Endothelial cell of umbilical vein (primary cell): ENCODE measurements at regions not wholly inside any gene's neighbourhood (a gene's known extent, or its start where the extent isn't known, plus 50 kb on each side); places are given as distances from the start of the nearest gene placed in this dataset.

Source experiments
- BruUV-seq: library from RNA; stranded (reverse); fragments of 400-500 nt; replicated peaks from 2 replicates; lab custom pipeline; 2021; lab: Mats Ljungman, UMichigan
- CTCF ChIA-PET: fragments of 300-600, 350-600 bp; sonication (Branson Sonifier 250); formaldehyde crosslinking; loops from one replicate; lab custom pipeline; 2021; ENCODE audit warnings: antibody characterized with exemption, inconsistent platforms; lab: Charles Lee
- POLR2A ChIA-PET: fragments of 300-600, 350-600 bp; sonication (Branson Sonifier 250); formaldehyde crosslinking; loops from one replicate; lab custom pipeline; 2021; ENCODE audit warnings: antibody characterized with exemption, inconsistent platforms; lab: Charles Lee
- DNase-seq: peaks from one replicate; pipeline ENCODE4 v3.0.0-alpha.2; 2011; ENCODE audit warnings: low read depth, low spot score
- FAIRE-seq: peaks from 2 replicates; lab custom pipeline; 2011; peaks lifted over from hg19 to GRCh38; lab: Jason Lieb, UNC
- H2AFZ ChIP-seq: 2 replicates; pipeline ENCODE4 v1.6.0; 2012; ENCODE audit warnings: low read depth, low read length, control low read depth, inconsistent platforms
- H3K27ac ChIP-seq: 2 replicates; pipeline ENCODE4 v1.5.1; 2011; ENCODE audit warnings: low read depth, mild to moderate bottlenecking, control low read depth, low read length, moderate library complexity; ENCODE audit not compliant: insufficient read depth
- H3K27me3 ChIP-seq, 2 experiments: 2 replicates each; pipeline versions ENCODE4 v1.6.0 to v1.6.1; 2011; ENCODE audit warnings: low read length in 2 of 2, mixed read lengths in 1 of 2; ENCODE audit not compliant: control insufficient read depth in 2 of 2, insufficient read depth in 2 of 2
- H3K36me3 ChIP-seq, 2 experiments: 2 replicates in 1 of 2; 3 replicates in 1 of 2; pipeline ENCODE4 v1.5.1; 2011; ENCODE audit warnings: low read length in 2 of 2, mild to moderate bottlenecking in 1 of 2, moderate library complexity in 1 of 2; ENCODE audit not compliant: control insufficient read depth in 2 of 2, insufficient read depth in 2 of 2; ENCODE audit errors: extremely low read depth in 1 of 2
- H3K4me1 ChIP-seq: 3 replicates; pipeline ENCODE4 v1.5.1; 2011; ENCODE audit warnings: mild to moderate bottlenecking, low read length; ENCODE audit not compliant: control insufficient read depth, insufficient read depth; ENCODE audit errors: extremely low read depth
- H3K4me2 ChIP-seq: 2 replicates; pipeline ENCODE4 v1.6.1; 2011; ENCODE audit warnings: low read length, control low read depth, mixed read lengths; ENCODE audit not compliant: insufficient read depth
- H3K4me3 ChIP-seq, 3 experiments: fragments of 200-600 bp in 1 of 3; sonication (generic), shearing (Covaris generic) in 1 of 3; replicated peaks in 1 of 3; 2 replicates each; pipeline ENCODE4 v1.5.1; 2011 to 2016; ENCODE audit warnings: control low read depth in 3 of 3, low read length in 3 of 3, mild to moderate bottlenecking in 2 of 3, inconsistent platforms in 1 of 3, low read depth in 1 of 3, moderate library complexity in 1 of 3; ENCODE audit not compliant: insufficient read depth in 1 of 3
- H3K79me2 ChIP-seq: 2 replicates; pipeline ENCODE4 v1.6.0; 2012; ENCODE audit warnings: low read length, inconsistent platforms; ENCODE audit not compliant: control insufficient read depth, insufficient read depth
- H3K9ac ChIP-seq: replicated peaks from 2 replicates; pipeline ENCODE3; 2011; ENCODE audit warnings: low read length, control low read depth; ENCODE audit not compliant: insufficient read depth; ENCODE audit errors: extremely low read depth
- H3K9me1 ChIP-seq: replicated peaks from 3 replicates; pipeline ENCODE4 v1.6.0; 2011; ENCODE audit warnings: mild to moderate bottlenecking, low read length; ENCODE audit not compliant: control insufficient read depth, insufficient read depth; ENCODE audit errors: extremely low read depth
- H3K9me3 ChIP-seq: replicated peaks from 2 replicates; pipeline ENCODE4 v1.5.1; 2012; ENCODE audit warnings: low read length, inconsistent platforms; ENCODE audit not compliant: control insufficient read depth, insufficient read depth
- H4K20me1 ChIP-seq: replicated peaks from 2 replicates; pipeline ENCODE3; 2011; ENCODE audit warnings: mild to moderate bottlenecking, low read length; ENCODE audit not compliant: control insufficient read depth, insufficient read depth; ENCODE audit errors: extremely low read depth
- CTCF ChIP-seq, 2 donors: IDR thresholded peaks; 1 replicate in 1 of 2; 2 replicates in 1 of 2; pipeline ENCODE4 v1.5.1; 2011; ENCODE audit warnings: low read length in 2 of 2, mild to moderate bottlenecking in 2 of 2, moderate library complexity in 2 of 2, control low read depth in 1 of 2, inconsistent platforms in 1 of 2, low read depth in 1 of 2; ENCODE audit not compliant: insufficient read depth in 1 of 2; ENCODE audit errors: extremely low read depth in 1 of 2
- EZH2 ChIP-seq: IDR thresholded peaks from 2 replicates; pipeline ENCODE4 v1.6.1; 2012; ENCODE audit warnings: borderline replicate concordance, low read depth, mild to moderate bottlenecking, moderate library complexity, low read length, inconsistent platforms; ENCODE audit not compliant: severe bottlenecking
- FOS ChIP-seq: IDR thresholded peaks from 2 replicates; pipeline ENCODE4 v1.6.1; 2011; ENCODE audit warnings: mild to moderate bottlenecking, low read length, moderate library complexity, borderline replicate concordance; ENCODE audit not compliant: insufficient read depth
- GATA2 ChIP-seq: IDR thresholded peaks from 2 replicates; pipeline ENCODE4 v1.7.0; 2011; ENCODE audit warnings: low read depth, mild to moderate bottlenecking, moderate library complexity, mixed read lengths, low read length; ENCODE audit not compliant: insufficient read length, insufficient read depth
- JUN ChIP-seq: IDR thresholded peaks from 2 replicates; pipeline ENCODE4 v1.6.1; 2011; ENCODE audit warnings: borderline replicate concordance, low read depth; ENCODE audit not compliant: insufficient read length, insufficient read depth
- MAX ChIP-seq: IDR thresholded peaks from 2 replicates; pipeline ENCODE4 v1.6.1; 2011; ENCODE audit not compliant: insufficient read depth, insufficient read length
- MYC ChIP-seq: IDR thresholded peaks from one replicate; pipeline ENCODE4 v1.6.1; 2011; ENCODE audit warnings: mild to moderate bottlenecking, low read depth, low read length
- POLR2A ChIP-seq: IDR thresholded peaks from 2 replicates; pipeline ENCODE4 v1.6.1; 2012; ENCODE audit warnings: low read depth, mild to moderate bottlenecking, control low read depth, low read length
- POLR2AphosphoS5 ChIP-seq: IDR thresholded peaks from 2 replicates; pipeline ENCODE4 v1.6.1; 2012; ENCODE audit warnings: low read depth, mild to moderate bottlenecking, control low read depth, low read length, moderate library complexity; ENCODE audit not compliant: insufficient read depth
- dilution Hi-C: fragments of 300-500 bp; cut with MboI; formaldehyde crosslinking; loops from one replicate; pipeline ENCODE4 v1.15.0; 2019; ENCODE audit warnings: low sequenced_read_pairs; ENCODE audit not compliant: extremely low pct_ligation_motif_present
- intact Hi-C: fragments of 100-400 bp; cut with micrococcal nuclease; formaldehyde crosslinking; loops from one replicate; pipeline ENCODE4 v1.10.0; 2022

GRCh38 chr4:160824481-160824880 is 1339.3 kb downstream of the FSTL5 start:
- Histone ChIP-seq H3K9me1 (no peaks in the 10 kb centered on the region), H3K27ac (no peak overlapping the region), H3K36me3 (no peaks in the 10 kb centered on the region), H4K20me1 (no peaks in the 10 kb centered on the region), H3K27me3 (no peaks in the 10 kb centered on the region), H3K9me3 (no peaks in the 10 kb centered on the region), H2AFZ (no peak overlapping the region), H3K9ac (no peak overlapping the region), H3K79me2 (no peaks in the 10 kb centered on the region), H3K4me2 (no peak overlapping the region), H3K4me3 (no peak overlapping the region), H3K4me1 (no peaks in the 10 kb centered on the region)
- ChIA-PET POLR2A (no interaction called here), CTCF (no interaction called here)
- DNase-seq (no peak), FAIRE-seq (no peak)
- intact Hi-C loops (no loop called here), dilution Hi-C loops (no loop called here)
- BruUV-seq: no TSS peak
- TF ChIP-seq POLR2A: no peak
- TF ChIP-seq POLR2AphosphoS5: no peak
- TF ChIP-seq FOS: no peak
- TF ChIP-seq GATA2: no peak
- no peak for TF ChIP-seq MAX
- TF ChIP-seq EZH2: no peak
- no peak for TF ChIP-seq CTCF (IDR thresholded peaks at IDR 0.05; ENCODE audit: extremely low read depth in 1 of 2, insufficient read depth in 1 of 2, low read depth in 1 of 2, low read length in 2 of 2)
- no peak for TF ChIP-seq JUN
- TF ChIP-seq MYC: no peak
